ENCODE measurements at regions not wholly inside any gene's neighbourhood (a gene's known extent, or its start where the extent isn't known, plus 50 kb on each side); places are given as distances from the start of the nearest gene placed in this dataset.
A peak's percentile ranks its signal among the peaks of the same experiment; 100 is the strongest.

- no peaks in the 10 kb centered on the region for H3K27me3 ChIP-seq (replicated peaks; ENCODE audit: insufficient read depth)
- 0% methylated on average over 4 of the region's 4 CpGs for WGBS, 2 experiments (ENCODE audit: low coverage in 1 of 2, low lambda C conversion rate in 2 of 2, missing lambda C conversion rate in 2 of 2)
- H3K9me3 ChIP-seq (ENCODE audit: low read depth): no peaks in the 10 kb centered on the region
- H3K79me2 ChIP-seq (ENCODE audit: insufficient read depth): no peaks in the 10 kb centered on the region
- H3K9ac ChIP-seq: no peak overlapping the region
- H3F3A ChIP-seq (ENCODE audit: insufficient read depth): 0 out of 2 replicates have a peak, but pooled peaks cover 5% of the 10 kb centered on the region
- DNase-seq: peak; percentile 72
- H3K9me2 ChIP-seq (ENCODE audit: insufficient read depth): no peaks in the 10 kb centered on the region
- H3K27ac ChIP-seq: peak overlapping the region; percentile 7; the same call in 1 of the 2 replicates
- in situ Hi-C loops (cut with MboI): no loop called here
- no peaks in the 10 kb centered on the region for H4K20me1 ChIP-seq (ENCODE audit: insufficient read depth)
- H3K36me3 ChIP-seq (ENCODE audit: low read depth): no peaks in the 10 kb centered on the region
- H3K4me3 ChIP-seq: 0 out of 2 replicates have a peak overlapping the region, but pooled peaks have one; percentile 11
- H3K4me1 ChIP-seq (ENCODE audit: insufficient read depth): peaks cover 5% of the 10 kb centered on the region
- TF ChIP-seq EZH2 (IDR thresholded peaks at IDR 0.05; ENCODE audit: insufficient read depth, poor library complexity, severe bottlenecking): no peak
- no peak for TF ChIP-seq EZH2phosphoT487 (IDR thresholded peaks at IDR 0.05; ENCODE audit: insufficient read depth, low read depth)
- peak overlapping the region; percentile 2 for H3K4me2 ChIP-seq (ENCODE audit: unreplicated experiment)
- H2AFZ ChIP-seq: peak overlapping the region; percentile 45
Measured at GRCh38 chr13:105914291-105915036, 621.0 kb downstream of the EFNB2 start.

DNA sequence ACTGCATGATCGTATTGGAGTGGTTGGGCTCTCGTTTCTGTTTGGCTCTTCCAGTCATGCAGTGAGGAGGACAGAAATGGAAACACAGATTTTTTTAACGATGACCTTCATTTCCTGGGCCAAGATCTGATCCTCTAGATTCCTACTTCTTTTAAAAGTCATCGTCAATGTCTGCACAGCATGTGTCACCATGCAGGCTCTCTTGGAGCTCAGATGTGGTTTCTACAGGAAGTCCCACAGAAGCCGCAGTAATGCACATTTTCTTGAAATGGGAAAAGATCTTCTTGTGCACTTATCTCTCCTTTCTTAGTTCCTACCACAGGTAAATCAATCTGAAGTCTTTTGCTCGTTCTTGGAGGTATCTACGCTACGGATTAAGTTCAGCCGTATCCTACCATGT, 626.9 kb downstream of the EFNB2 start:
- Histone ChIP-seq H3K9me2 (ENCODE audit: insufficient read depth) (no peaks in the 10 kb centered on the region), H3F3A (ENCODE audit: insufficient read depth) (no peaks in the 10 kb centered on the region), H4K20me1 (ENCODE audit: insufficient read depth) (no peaks in the 10 kb centered on the region), H3K9ac (no peak overlapping the region), H3K4me1 (ENCODE audit: insufficient read depth) (no peaks in the 10 kb centered on the region), H3K27me3 (replicated peaks; ENCODE audit: insufficient read depth) (0 out of 2 replicates have a peak, but pooled peaks cover 5% of the 10 kb centered on the region), H2AFZ (no peak overlapping the region), H3K79me2 (ENCODE audit: insufficient read depth) (no peaks in the 10 kb centered on the region), H3K4me3 (no peak overlapping the region), H3K27ac (no peak overlapping the region), H3K9me3 (ENCODE audit: low read depth) (no peaks in the 10 kb centered on the region), H3K4me2 (ENCODE audit: unreplicated experiment) (no peak overlapping the region), H3K36me3 (ENCODE audit: low read depth) (no peaks in the 10 kb centered on the region)
- TF ChIP-seq EZH2phosphoT487 (IDR thresholded peaks at IDR 0.05; ENCODE audit: insufficient read depth, low read depth) (no peak), EZH2 (IDR thresholded peaks at IDR 0.05; ENCODE audit: insufficient read depth, poor library complexity, severe bottlenecking) (no peak)
- 40 to 44% methylated on average over 9 of the region's 9 CpGs for WGBS, 2 experiments (ENCODE audit: low coverage in 1 of 2, low lambda C conversion rate in 2 of 2, missing lambda C conversion rate in 2 of 2)
- no peak for DNase-seq
- in situ Hi-C loops (cut with MboI): no loop called here

- no peaks in the 10 kb centered on the region for H3K79me2 ChIP-seq (ENCODE audit: insufficient read depth)
- H3K9me3 ChIP-seq (ENCODE audit: low read depth): no peaks in the 10 kb centered on the region
- no peak overlapping the region for H3K4me3 ChIP-seq
- H3K4me1 ChIP-seq (ENCODE audit: insufficient read depth): no peaks in the 10 kb centered on the region
- H3K36me3 ChIP-seq (ENCODE audit: low read depth): no peaks in the 10 kb centered on the region
- H4K20me1 ChIP-seq (ENCODE audit: insufficient read depth): no peaks in the 10 kb centered on the region
- H3K27ac ChIP-seq: no peak overlapping the region
- no peak overlapping the region for H2AFZ ChIP-seq
- 62 to 73% methylated on average over 3 of the region's 3 CpGs for WGBS, 2 experiments (ENCODE audit: low coverage in 1 of 2, low lambda C conversion rate in 2 of 2, missing lambda C conversion rate in 2 of 2)
- 0 out of 2 replicates have a peak, but pooled peaks cover 5% of the 10 kb centered on the region for H3K27me3 ChIP-seq (replicated peaks; ENCODE audit: insufficient read depth)
- in situ Hi-C loops (cut with MboI): no loop called here
- TF ChIP-seq EZH2 (IDR thresholded peaks at IDR 0.05; ENCODE audit: insufficient read depth, poor library complexity, severe bottlenecking) (no peak), EZH2phosphoT487 (IDR thresholded peaks at IDR 0.05; ENCODE audit: insufficient read depth, low read depth) (no peak)
- H3F3A ChIP-seq (ENCODE audit: insufficient read depth): no peaks in the 10 kb centered on the region
- no peak overlapping the region for H3K9ac ChIP-seq
- DNase-seq: no peak
- H3K9me2 ChIP-seq (ENCODE audit: insufficient read depth): no peaks in the 10 kb centered on the region
- H3K4me2 ChIP-seq (ENCODE audit: unreplicated experiment): no peak overlapping the region
Measured at GRCh38 chr13:105907319-105908019, 628.0 kb downstream of the EFNB2 start.

GRCh38 chr13:105906746-105907145, 628.7 kb downstream of the EFNB2 start:
- TF ChIP-seq EZH2phosphoT487 (IDR thresholded peaks at IDR 0.05; ENCODE audit: insufficient read depth, low read depth) (no peak), EZH2 (IDR thresholded peaks at IDR 0.05; ENCODE audit: insufficient read depth, poor library complexity, severe bottlenecking) (no peak)
- Histone ChIP-seq H3K4me1 (ENCODE audit: insufficient read depth) (no peaks in the 10 kb centered on the region), H3K9me2 (ENCODE audit: insufficient read depth) (no peaks in the 10 kb centered on the region), H3K27ac (no peak overlapping the region), H3K9me3 (ENCODE audit: low read depth) (no peaks in the 10 kb centered on the region), H3K36me3 (ENCODE audit: low read depth) (no peaks in the 10 kb centered on the region), H3K4me2 (ENCODE audit: unreplicated experiment) (no peak overlapping the region), H3K4me3 (no peak overlapping the region), H3K27me3 (replicated peaks; ENCODE audit: insufficient read depth) (0 out of 2 replicates have a peak, but pooled peaks cover 5% of the 10 kb centered on the region), H3K9ac (no peak overlapping the region), H3F3A (ENCODE audit: insufficient read depth) (no peaks in the 10 kb centered on the region), H4K20me1 (ENCODE audit: insufficient read depth) (no peaks in the 10 kb centered on the region), H2AFZ (no peak overlapping the region), H3K79me2 (ENCODE audit: insufficient read depth) (no peaks in the 10 kb centered on the region)
- no peak for DNase-seq
- WGBS, 2 experiments (ENCODE audit: low coverage in 1 of 2, low lambda C conversion rate in 2 of 2, missing lambda C conversion rate in 2 of 2): 58 to 59% methylated on average over 5 of the region's 5 CpGs
- in situ Hi-C loops (cut with MboI): no loop called here
